Thoracic aorta (tissue), 2 donors: ENCODE measurements at regions not wholly inside any gene's neighbourhood (a gene's known extent, or its start where the extent isn't known, plus 50 kb on each side); places are given as distances from the start of the nearest gene placed in this dataset.

ENCODE experiments used
- ATAC-seq: fragments of 150-250 bp; one replicate; pipeline ENCODE4 v1.8.0; 2017; ENCODE audit warnings: low read depth; ENCODE audit not compliant: insufficient number of reproducible peaks, low FRiP score
- DNase-seq: peaks from one replicate; pipeline ENCODE4 v3.0.0-alpha.2; 2020; ENCODE audit warnings: low spot score
- H3K27ac ChIP-seq, 2 donors: fragments of 200-600 bp; sonication (generic); 1 replicate in 1 of 2; 2 replicates in 1 of 2; pipeline ENCODE4 v1.5.1; 2016; ENCODE audit warnings: mild to moderate bottlenecking in 2 of 2, moderate library complexity in 2 of 2
- H3K27me3 ChIP-seq: fragments of 200-600 bp; sonication (generic); replicated peaks from 2 replicates; pipeline ENCODE4 v1.6.0; 2016; ENCODE audit warnings: mild to moderate bottlenecking; ENCODE audit not compliant: insufficient read depth
- H3K36me3 ChIP-seq: fragments of 200-600 bp; sonication (generic); one replicate; pipeline ENCODE4 v1.5.1; 2016
- H3K4me1 ChIP-seq, 2 donors: fragments of 200-600 bp; sonication (generic); 1 replicate in 1 of 2; 2 replicates in 1 of 2; pipeline versions ENCODE4 v1.5.1 to v1.6.0; 2016; ENCODE audit warnings: low read depth in 2 of 2, mild to moderate bottlenecking in 1 of 2; ENCODE audit not compliant: control insufficient read depth in 1 of 2
- H3K4me3 ChIP-seq: fragments of 200-600 bp; sonication (generic); 2 replicates; pipeline ENCODE4 v1.5.1; 2016; ENCODE audit warnings: mild to moderate bottlenecking
- H3K9me3 ChIP-seq: fragments of 200-600 bp; sonication (generic); 2 replicates; pipeline ENCODE4 v1.5.1; 2016
- CTCF ChIP-seq: fragments of 200-600 bp; sonication (generic); IDR thresholded peaks from one replicate; pipeline ENCODE4 v1.5.1; 2019; ENCODE audit warnings: antibody characterized with exemption

DNA sequence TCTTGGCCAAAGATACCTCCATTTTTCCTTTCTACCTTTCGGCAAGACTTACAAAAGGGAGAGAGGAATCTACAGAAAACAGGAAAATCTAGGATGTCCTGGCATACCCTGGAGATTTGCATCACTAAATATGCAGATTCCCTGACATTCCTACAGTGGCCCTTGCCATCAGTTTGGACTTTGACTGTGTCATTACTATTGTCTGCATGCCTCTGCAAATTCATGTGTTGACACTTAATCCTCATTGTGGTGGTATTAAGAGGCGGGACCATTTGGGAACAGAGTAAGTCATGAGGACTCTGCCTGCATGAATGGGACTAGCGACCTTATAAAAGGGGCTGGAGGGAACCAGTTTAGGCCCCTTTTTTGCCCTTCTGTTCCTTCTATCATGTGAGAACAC is 50.5 kb upstream of the DTNBP1 start:
- Histone ChIP-seq H3K36me3 (no peaks in the 10 kb centered on the region), H3K27me3 (no peaks in the 10 kb centered on the region), H3K27ac (no peak overlapping the region), H3K4me1 (peaks cover 8 to 22% of the 10 kb centered on the region in 2 donors), H3K9me3 (no peaks in the 10 kb centered on the region), H3K4me3 (no peak overlapping the region)
- no peak for DNase-seq
- no peak for TF ChIP-seq CTCF
- no peak for ATAC-seq

- peaks cover 8 to 22% of the 10 kb centered on the region in 2 donors for H3K4me1 ChIP-seq
- no peaks in the 10 kb centered on the region for H3K27me3 ChIP-seq
- no peak for ATAC-seq
- H3K36me3 ChIP-seq = no peaks in the 10 kb centered on the region
- no peak for TF ChIP-seq CTCF
- no peak for DNase-seq
- H3K27ac ChIP-seq = no peak overlapping the region
- no peak overlapping the region for H3K4me3 ChIP-seq
- H3K9me3 ChIP-seq = no peaks in the 10 kb centered on the region
Observed at GRCh38 chr6:15712797-15713196, 50.0 kb upstream of the DTNBP1 start.
